ENCODE measurements at regions not wholly inside any gene's neighbourhood (a gene's known extent, or its start where the extent isn't known, plus 50 kb on each side); places are given as distances from the start of the nearest gene placed in this dataset.

GRCh38 chr5:5702934-5703333, 280.5 kb downstream of the ICE1 start:
- no peak for TF ChIP-seq POLR2A (IDR thresholded peaks at IDR 0.05; ENCODE audit: low read depth, low read length)
- TF ChIP-seq CTCF (IDR thresholded peaks at IDR 0.05; ENCODE audit: extremely low read depth in 1 of 2, insufficient read depth in 1 of 2, low read depth in 1 of 2, low read length in 2 of 2) = no peak
- no peak for TF ChIP-seq MAX (IDR thresholded peaks at IDR 0.05; ENCODE audit: insufficient read depth, insufficient read length)
